Stimulated activated CD4-positive, alpha-beta T cell treated with anti-CD3 and anti-CD28 coated beads, Interleukin-12 subunit alpha, Interleukin-12 subunit beta, amount 100 ng/mL, for 24 hours (primary cell): ENCODE measurements at regions not wholly inside any gene's neighbourhood (a gene's known extent, or its start where the extent isn't known, plus 50 kb on each side); places are given as distances from the start of the nearest gene placed in this dataset.

ENCODE experiments used
- DNase-seq, 2 experiments: peaks; one replicate each; pipeline ENCODE4 v3.0.0-alpha.2; 2020; ENCODE audit warnings: low read depth in 2 of 2

- DNase-seq, result no peak
Observed at GRCh38 chr11:131191606-131192005, 178.8 kb upstream of the NTM start.

DNA sequence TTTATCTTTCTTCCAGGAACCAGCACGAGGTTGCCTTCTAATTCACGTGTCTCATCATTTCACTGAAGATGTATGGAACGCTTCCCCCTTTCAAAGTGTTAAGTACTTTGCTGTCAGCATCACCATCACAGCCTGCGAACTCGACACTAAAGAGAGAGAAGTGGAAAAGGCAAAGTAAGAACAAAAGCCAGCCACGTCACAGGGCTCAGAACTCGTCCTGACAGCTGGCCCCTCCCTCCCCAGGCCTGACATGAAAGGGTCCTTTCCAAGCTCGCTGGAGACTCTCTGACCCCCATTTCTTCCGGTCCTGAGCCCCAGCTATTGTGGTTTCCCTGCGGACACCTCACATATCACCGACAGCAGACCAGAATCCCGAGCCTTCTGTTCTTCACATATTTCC is 177.8 kb upstream of the NTM start:
- no peak for DNase-seq

- no peak for DNase-seq
Observed at GRCh38 chr11:131193031-131193501, 177.3 kb upstream of the NTM start.

DNA sequence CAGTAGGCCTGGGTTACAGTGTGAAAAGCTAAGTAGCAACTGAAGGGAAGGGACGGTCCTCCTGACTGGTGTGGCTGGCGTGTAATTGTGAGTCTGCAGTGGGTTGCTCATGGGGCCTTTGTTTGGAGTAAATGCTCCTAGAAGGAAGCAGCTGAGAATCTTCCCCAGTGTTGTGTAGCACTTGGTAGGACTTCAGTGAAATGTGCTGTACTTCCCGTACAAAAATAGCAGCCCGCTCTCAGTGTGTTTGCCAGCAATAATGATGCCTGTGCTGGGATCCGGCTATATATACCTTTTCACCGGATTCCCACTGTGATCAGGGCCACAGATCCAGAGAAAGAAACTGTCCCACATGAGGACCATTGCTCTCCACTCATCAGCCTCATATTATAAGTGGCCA is 175.7 kb upstream of the NTM start:
- DNase-seq, result no peak

GRCh38 chr11:131195661-131196517 is 174.5 kb upstream of the NTM start:
- DNase-seq, result no peak

- DNase-seq, result no peak
Observed at GRCh38 chr11:131198161-131199014, 172.0 kb upstream of the NTM start.

DNA sequence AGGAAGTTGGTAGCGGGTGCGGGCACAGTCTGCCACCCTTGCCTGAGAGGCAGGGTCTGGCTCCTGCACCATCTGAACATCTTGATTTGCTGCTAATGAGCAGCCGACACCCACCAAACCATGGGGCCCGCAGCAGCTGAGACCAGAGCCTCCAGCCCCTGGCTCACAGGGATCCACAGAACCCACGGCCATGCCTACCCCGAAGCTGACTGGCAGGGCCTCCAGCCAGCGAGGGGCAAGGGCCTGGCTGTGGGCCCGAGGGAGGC is 171.5 kb upstream of the NTM start:
- DNase-seq, result no peak

DNA sequence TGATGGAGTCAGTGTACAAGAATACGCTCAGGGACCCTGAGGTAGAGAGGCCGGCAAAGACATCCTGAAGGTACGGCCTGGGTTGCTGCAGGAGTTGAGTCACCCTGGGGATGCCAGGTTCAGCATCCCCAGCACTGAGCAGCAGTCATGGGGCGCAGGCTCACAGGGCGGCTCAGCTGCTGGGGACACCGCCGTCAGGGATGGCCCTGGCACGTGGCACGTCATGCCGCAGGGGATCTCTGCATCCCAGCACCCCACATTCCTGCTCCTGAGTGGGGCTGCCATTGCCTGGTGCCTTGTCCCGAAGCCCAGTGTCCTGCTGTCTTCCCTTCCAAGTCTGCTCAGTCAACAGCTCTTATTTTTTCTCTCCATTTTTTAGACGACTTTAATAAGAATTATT is 168.7 kb upstream of the NTM start:
- no peak for DNase-seq

GRCh38 chr11:131203040-131203439 is 167.4 kb upstream of the NTM start:
- DNase-seq, result no peak

DNA sequence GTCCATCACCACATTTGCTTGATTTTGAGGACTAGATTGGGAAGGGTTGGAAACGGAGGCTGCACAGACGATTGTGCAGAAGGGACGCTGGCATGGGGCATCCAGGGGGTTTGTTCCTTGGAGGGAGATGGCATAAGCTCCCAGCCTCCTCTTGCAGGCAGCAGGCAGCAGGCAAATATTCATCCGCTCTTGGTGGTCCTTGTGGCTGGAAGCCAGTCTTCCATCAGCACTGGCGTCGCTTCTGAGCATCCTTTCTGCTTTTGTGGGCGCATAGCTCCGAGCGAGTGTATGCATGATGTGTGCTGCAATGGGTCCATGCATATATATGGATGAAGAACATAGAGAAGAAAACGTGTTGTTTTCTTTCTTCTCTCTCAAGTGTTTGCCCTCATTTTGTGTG is 166.1 kb upstream of the NTM start:
- DNase-seq, result no peak

- DNase-seq, result no peak
Observed at GRCh38 chr11:131204765-131205380, 165.5 kb upstream of the NTM start.

GRCh38 chr11:131206671-131207070 is 163.7 kb upstream of the NTM start:
- DNase-seq, result no peak

DNA sequence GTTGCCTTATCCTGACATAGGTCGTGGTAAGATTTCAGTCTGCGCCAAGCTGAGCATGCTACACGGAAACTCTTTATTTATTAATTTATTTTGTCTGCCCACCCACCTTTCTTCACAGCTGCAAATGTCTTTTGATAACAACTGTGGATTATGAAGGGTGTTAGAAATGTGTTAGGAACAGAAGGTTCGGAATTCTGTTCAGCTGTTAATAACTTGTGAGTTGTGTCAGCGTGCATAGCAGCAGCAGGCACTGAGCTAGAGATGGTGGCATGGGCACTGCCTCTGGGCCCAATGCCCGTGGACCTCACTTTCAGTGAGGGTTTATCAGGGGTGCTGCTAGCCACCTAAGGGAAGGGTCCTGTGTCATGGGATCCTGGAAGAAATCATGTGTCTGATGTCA is 162.5 kb upstream of the NTM start:
- DNase-seq, result no peak

DNA sequence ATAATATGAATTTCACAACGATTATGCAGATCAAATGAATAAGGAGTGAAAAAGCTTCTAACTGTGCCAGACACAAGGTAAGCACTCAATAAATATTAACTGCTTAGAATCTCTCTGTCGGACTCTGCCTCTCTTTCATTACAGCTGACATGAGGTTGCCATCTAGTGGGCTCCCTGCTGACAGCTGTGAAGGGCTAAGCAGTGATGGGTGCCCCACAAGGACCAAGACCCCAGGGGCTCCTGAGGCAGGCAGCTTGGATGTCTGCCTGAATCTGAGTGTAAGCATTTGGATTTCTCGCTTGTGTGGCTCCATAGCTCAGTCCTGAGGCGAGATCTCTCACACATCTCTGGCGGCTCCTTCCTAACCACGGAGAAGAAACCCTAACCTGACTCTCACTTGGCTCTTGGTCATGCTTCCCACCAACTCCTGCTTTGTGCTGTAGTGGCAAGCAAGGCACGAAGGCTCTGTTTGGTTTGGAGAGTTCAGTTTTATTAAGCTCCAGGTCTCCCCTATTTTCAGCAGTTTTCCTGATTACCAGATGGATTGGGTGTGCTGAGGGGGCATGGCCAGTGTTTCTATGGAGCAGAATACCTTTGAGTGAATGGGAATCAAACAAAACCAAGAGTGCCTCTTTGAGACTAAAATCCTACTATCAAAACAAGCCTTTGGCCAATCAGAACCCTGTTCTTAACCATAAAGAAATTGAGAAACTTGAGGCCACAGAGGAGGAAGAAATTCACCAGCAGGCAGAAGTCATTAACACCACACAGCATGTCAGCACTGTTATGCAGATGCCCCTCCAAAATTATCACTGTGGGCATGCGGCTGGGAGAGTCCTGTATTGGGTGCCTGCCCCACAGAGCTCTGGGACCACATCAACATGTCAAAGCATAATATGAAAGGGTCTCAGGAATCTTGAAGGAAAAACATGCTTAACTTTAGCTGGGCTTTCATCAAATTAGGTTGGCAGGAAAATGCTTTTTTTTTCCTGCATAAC is 152.8 kb upstream of the NTM start:
- no peak for DNase-seq

- no peak for DNase-seq
Observed at GRCh38 chr11:131218542-131218941, 151.9 kb upstream of the NTM start.

DNA sequence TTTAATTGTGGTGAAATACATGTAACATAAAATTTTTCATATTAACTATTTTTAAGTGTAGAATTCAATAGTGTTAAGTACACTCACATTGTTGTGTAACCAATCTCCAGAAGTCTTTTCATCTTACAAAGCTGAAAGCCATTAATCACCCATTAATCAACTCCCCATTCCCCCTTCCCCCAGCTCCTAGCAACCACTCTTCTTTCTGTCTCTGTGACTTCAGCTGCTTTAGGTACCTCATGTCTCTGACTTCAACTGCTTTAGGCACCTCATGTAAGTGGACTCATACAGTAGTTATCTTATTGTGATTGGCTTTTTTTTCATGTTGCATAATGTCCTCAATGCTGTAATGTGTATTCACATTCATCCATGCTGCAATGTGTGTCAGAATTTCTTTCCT is 150.8 kb upstream of the NTM start:
- no peak for DNase-seq

DNA sequence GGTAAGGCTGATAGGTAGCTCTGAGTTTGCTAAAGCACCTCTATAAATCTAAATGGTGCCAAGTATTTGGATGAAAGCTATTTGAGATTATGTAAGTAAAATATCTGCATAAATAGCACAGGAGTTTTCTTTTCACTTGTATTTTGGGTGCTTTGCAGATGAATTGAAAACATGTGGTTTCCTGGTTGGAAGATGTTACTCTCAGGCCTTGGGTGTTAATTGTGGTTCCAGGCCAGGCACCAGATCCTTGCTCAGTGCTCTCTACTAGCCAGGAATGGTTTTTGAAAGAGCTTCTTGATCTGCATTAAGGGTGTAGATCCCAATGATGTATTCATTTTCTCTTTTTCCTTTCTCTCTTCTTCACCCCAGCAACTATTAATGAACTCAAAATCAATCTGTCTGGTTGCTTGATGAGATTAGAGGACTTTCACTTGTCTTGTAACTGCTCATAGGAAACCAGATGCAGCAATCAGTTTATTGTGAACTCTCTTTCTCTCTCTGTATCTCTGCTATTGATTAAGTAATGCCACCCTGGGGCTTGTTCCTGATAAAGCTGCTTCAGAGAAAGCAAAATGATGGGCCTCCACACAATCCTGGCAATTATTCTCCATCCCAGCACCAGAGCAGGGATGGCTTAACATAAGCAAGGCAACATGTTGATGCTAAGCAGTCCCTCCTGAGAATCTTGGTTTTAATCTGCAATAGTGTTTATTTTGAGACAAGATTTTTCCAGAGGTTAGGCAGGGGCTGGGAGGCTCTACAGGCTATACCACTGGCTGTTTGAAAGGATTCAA is 147.0 kb upstream of the NTM start:
- DNase-seq, result no peak

GRCh38 chr11:131228378-131228777 is 142.0 kb upstream of the NTM start:
- no peak for DNase-seq

DNA sequence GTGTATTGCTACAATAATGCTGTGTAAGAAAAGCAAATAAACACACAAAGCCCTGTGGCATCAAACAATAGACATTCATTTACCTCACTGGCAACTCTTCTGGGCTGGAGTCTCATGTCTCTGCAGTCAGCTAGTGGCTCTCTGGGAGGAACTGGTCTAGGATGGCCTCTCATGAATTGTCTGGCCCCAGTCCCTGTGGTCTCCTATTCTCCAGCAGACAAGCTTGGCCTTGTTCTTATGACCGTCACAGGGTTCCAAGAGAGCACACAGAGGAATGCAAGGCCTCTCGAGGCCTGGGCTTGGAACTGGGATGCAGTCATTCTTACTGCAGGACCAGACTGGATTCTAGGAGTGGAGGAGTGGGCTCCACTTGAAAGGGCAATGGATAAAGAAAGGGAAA is 141.2 kb upstream of the NTM start:
- no peak for DNase-seq

DNA sequence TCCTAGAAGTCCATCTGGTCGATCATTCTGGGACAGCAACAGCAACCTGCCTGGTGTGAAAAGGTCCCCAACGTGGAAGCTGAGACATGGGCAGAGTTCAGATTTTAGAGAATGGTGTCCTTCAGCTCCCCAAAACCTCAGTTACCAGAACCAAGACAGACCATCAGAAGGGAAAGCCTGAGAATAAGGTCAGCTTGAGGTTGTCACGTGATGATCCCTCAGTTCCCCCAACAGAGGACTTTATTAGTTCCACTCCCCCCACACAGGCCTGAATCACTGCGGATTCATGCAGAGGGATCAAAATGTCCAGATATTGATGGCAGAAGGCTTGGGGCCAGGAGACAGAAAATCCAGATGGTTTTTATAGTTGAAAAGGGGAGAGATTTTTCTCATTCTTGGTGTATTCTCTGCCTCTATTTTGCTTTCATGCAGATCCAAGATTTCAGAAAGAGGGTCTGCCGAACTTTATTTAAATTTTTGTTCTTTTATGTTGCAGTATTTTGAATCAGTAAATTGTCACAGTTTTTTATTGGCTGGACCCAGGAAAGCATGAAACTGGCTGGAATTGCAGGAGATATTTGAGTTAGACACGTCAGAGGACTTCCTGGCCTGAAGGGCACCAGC is 139.0 kb upstream of the NTM start:
- no peak for DNase-seq
